GM12878 (cell line): ENCODE measurements at regions not wholly inside any gene's neighbourhood (a gene's known extent, or its start where the extent isn't known, plus 50 kb on each side); places are given as distances from the start of the nearest gene placed in this dataset.

Experiments
- ATAC-seq: fragments of 200-7000 bp; cut with Tn5 transposase; 3 replicates; pipeline ENCODE4 v1.9.1; 2020; ENCODE audit warnings: mild to moderate bottlenecking, moderate library complexity
- BruUV-seq: library from RNA; stranded (reverse); fragments of 400-500 nt; replicated peaks from 2 replicates; lab custom pipeline; 2021; lab: Mats Ljungman, UMichigan
- CTCF ChIA-PET: fragments of 300-600 bp; sonication (Branson Sonifier 250); formaldehyde crosslinking; extraction: SDS; loops from one replicate; lab custom pipeline; 2021; ENCODE audit warnings: inconsistent platforms; lab: Yijun Ruan, JAX
- POLR2A ChIA-PET: fragments of 350-600 bp; formaldehyde crosslinking; extraction: SDS; loops from one replicate; lab custom pipeline; 2021; ENCODE audit warnings: inconsistent platforms; lab: Charles Lee
- RAD21 ChIA-PET: fragments of 300-600 bp; sonication (Branson Sonifier 250); formaldehyde crosslinking; loops from one replicate; lab custom pipeline; 2023; ENCODE audit warnings: antibody characterized with exemption; ENCODE audit not compliant: unreplicated experiment; lab: Charles Lee
- SMC1A ChIA-PET: fragments of 300-600 bp; sonication (Branson Sonifier 250); formaldehyde crosslinking; loops from one replicate; lab custom pipeline; 2023; ENCODE audit not compliant: unreplicated experiment, uncharacterized antibody; lab: Charles Lee
- DNase-seq: peaks from one replicate; pipeline ENCODE4 v3.0.0-alpha.2; 2011; ENCODE audit warnings: low read depth, low spot score
- FAIRE-seq: peaks from 3 replicates; lab custom pipeline; 2011; peaks lifted over from hg19 to GRCh38; lab: Jason Lieb, UNC
- H2AFZ ChIP-seq: 2 replicates; pipeline ENCODE4 v1.6.0; 2011; ENCODE audit warnings: low read depth, low read length, control low read depth; ENCODE audit not compliant: control insufficient read depth
- H3K27ac ChIP-seq: 2 replicates; pipeline ENCODE4 v1.5.1; 2011; ENCODE audit warnings: control low read depth; ENCODE audit not compliant: control insufficient read depth, insufficient read depth
- H3K27me3 ChIP-seq, 2 experiments: replicated peaks in 1 of 2; 2 replicates each; pipeline versions ENCODE4 v1.6.0 to v1.6.1; 2011; ENCODE audit warnings: low read length in 1 of 2; ENCODE audit not compliant: control insufficient read depth in 2 of 2, insufficient read depth in 2 of 2
- H3K36me3 ChIP-seq, 2 experiments: 2 replicates each; pipeline ENCODE4 v1.5.1; 2011; ENCODE audit warnings: low read length in 1 of 2; ENCODE audit not compliant: control insufficient read depth in 2 of 2, insufficient read depth in 2 of 2
- H3K4me1 ChIP-seq: 2 replicates; pipeline ENCODE4 v1.6.1; 2011; ENCODE audit warnings: mild to moderate bottlenecking, low read length, moderate library complexity, mixed read lengths; ENCODE audit not compliant: control insufficient read depth, insufficient read depth
- H3K4me2 ChIP-seq: 2 replicates; pipeline ENCODE4 v1.6.0; 2011; ENCODE audit warnings: control low read depth; ENCODE audit not compliant: control insufficient read depth, insufficient read depth
- H3K4me3 ChIP-seq: fragments of 200-600 bp; sonication (generic); 2 replicates; pipeline ENCODE4 v1.5.1; 2016
- H3K79me2 ChIP-seq: 2 replicates; pipeline ENCODE4 v1.6.0; 2011; ENCODE audit warnings: low read length; ENCODE audit not compliant: control insufficient read depth, insufficient read depth
- H3K9ac ChIP-seq: 2 replicates; pipeline ENCODE4 v1.8.0; 2011; ENCODE audit warnings: low read length, control low read depth, mixed read lengths; ENCODE audit not compliant: control insufficient read depth, insufficient read depth
- H3K9me3 ChIP-seq: replicated peaks from 3 replicates; pipeline ENCODE4 v1.5.1; 2011; ENCODE audit warnings: mild to moderate bottlenecking, low read length; ENCODE audit not compliant: control insufficient read depth, insufficient read depth
- H4K20me1 ChIP-seq: 2 replicates; pipeline ENCODE4 v1.6.0; 2011; ENCODE audit not compliant: control insufficient read depth, insufficient read depth
- BACH1 ChIP-seq: fragments of 450-650 bp; IDR thresholded peaks from 2 replicates; pipeline ENCODE4 v1.6.1; 2017; ENCODE audit warnings: mild to moderate bottlenecking, borderline replicate concordance
- GABPA ChIP-seq: IDR thresholded peaks from 2 replicates; pipeline ENCODE4 v1.6.1; 2014; ENCODE audit warnings: antibody characterized with exemption, low read depth, mild to moderate bottlenecking, inconsistent platforms
- JUND ChIP-seq: IDR thresholded peaks from 2 replicates; pipeline ENCODE4 v1.6.1; 2012; ENCODE audit warnings: low read depth, mild to moderate bottlenecking, low read length, improper control_type of control experiment, moderate library complexity
- KDM1A ChIP-seq: fragments of 200-600 bp; sonication (generic); IDR thresholded peaks from 2 replicates; pipeline ENCODE4 v1.6.1; 2016; ENCODE audit warnings: borderline replicate concordance
- MTA2 ChIP-seq: fragments of 450-650 bp; IDR thresholded peaks from 2 replicates; pipeline ENCODE4 v1.6.1; 2016; ENCODE audit warnings: low read depth, mild to moderate bottlenecking, moderate library complexity
- POLR2AphosphoS5 ChIP-seq: IDR thresholded peaks from 2 replicates; pipeline ENCODE4 v1.6.1; 2011; ENCODE audit warnings: mild to moderate bottlenecking, low read length, inconsistent platforms
- RAD21 ChIP-seq: IDR thresholded peaks from 2 replicates; pipeline ENCODE4 v1.6.1; 2011; ENCODE audit warnings: mild to moderate bottlenecking, low read depth, low read length, moderate library complexity; ENCODE audit not compliant: insufficient read depth
- SIN3A ChIP-seq: IDR thresholded peaks from 2 replicates; pipeline ENCODE4 v1.6.1; 2012; ENCODE audit warnings: low read depth, low read length, improper control_type of control experiment
- WGBS: methylation state at CpG from one replicate; pipeline ENCODE4 v1.1.6; 2016; ENCODE audit warnings: low lambda C conversion rate; ENCODE audit not compliant: insufficient replicate concordance, insufficient coverage; ENCODE audit errors: missing lambda C conversion rate; 5-methylcytosine and 5-hydroxymethylcytosine counted together
- in situ Hi-C: fragments of 300-500 bp; cut with MboI; formaldehyde crosslinking; loops from 9 replicates; pipeline ENCODE4 v1.14.3; 2018; ENCODE audit warnings: mixed read lengths
- intact Hi-C: fragments of 100-400 bp; cut with micrococcal nuclease; formaldehyde crosslinking; loops from one replicate; pipeline ENCODE4 v1.14.2; 2022; ENCODE audit not compliant: unreplicated experiment
- TF ChIP-seq, protein P1 (sequence below): IDR thresholded peaks from 2 replicates; pipeline ENCODE4 v1.6.1; 2012; ENCODE audit warnings: low read depth, low read length, improper control_type of control experiment
- TF ChIP-seq, protein P2 (sequence below): fragments of 450-650 bp; IDR thresholded peaks from 2 replicates; pipeline ENCODE4 v1.6.1; 2016; ENCODE audit warnings: mild to moderate bottlenecking
- TF ChIP-seq, protein P3 (sequence below): fragments of 450-650 bp; formaldehyde crosslinking; IDR thresholded peaks from 2 replicates; pipeline ENCODE4 v1.4.0; 2020; ENCODE audit warnings: mild to moderate bottlenecking, moderate library complexity

DNA sequence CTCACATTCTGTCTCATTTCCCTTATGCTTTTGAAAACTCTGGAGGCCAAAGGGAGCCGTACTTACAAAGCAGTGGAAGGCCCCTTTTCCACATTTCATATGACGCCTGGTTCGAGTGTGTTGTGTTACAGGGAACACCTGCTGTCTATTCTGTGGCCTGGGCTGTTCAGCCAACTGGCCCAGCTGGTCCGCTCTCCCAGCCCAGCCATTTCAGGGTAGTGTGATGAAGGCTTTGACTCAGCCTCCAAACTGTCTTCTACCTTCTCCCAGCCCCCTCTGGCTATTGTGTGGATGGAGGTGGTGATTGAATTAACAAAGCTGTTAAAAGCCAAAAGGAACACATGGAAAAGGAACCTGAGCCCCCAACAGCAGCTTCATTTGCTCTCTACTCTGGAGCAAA is 233.8 kb downstream of the ICOS start (continued):
- TF ChIP-seq, protein P1, sequence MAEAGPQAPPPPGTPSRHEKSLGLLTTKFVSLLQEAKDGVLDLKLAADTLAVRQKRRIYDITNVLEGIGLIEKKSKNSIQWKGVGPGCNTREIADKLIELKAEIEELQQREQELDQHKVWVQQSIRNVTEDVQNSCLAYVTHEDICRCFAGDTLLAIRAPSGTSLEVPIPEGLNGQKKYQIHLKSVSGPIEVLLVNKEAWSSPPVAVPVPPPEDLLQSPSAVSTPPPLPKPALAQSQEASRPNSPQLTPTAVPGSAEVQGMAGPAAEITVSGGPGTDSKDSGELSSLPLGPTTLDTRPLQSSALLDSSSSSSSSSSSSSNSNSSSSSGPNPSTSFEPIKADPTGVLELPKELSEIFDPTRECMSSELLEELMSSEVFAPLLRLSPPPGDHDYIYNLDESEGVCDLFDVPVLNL, result no peak
- TF ChIP-seq KDM1A, result no peak

DNA sequence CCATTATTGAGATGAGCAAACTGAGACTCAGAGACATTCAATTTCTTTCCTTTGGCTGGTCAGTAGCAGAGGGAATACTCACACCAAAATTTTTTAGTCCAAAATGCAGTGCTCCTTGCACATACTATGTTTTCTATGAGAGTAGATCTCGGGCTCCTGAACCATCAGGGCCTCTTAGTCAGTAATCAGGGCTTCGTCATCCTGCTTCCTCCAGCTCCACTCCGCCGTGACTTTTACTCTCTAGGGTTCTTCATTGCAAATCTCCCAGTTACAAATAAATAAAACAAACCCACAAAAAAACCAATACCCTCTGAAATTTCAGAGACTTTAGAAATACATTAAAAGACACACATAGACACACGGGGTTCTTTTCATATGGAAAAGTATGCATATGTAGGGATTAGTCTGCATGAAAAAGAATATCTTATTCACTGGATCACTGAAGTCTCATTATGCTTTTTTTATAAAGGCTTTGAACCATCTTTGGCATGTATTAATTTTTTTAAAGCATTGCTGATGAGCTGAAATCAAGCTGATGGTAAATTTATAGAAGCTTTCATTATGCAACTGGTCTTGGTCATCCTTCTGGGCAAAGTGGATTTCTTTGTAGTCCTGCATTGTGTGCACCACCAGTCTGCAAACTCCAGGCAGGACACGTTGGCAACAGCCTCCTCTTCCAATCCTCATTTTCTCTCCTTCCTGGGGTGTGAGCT is 235.0 kb downstream of the ICOS start:
- H3K9me3 ChIP-seq, result no peaks in the 10 kb centered on the region
- ATAC-seq, result no peak
- DNase-seq, result no peak
- H3K27me3 ChIP-seq, result peaks cover 0 to 3% of the 10 kb centered on the region in 2 experiments
- FAIRE-seq, result no peak
- H3K4me1 ChIP-seq, result no peaks in the 10 kb centered on the region
- intact Hi-C loops, result loop anchor here (10.0 kb wide), 2 partner anchors 247 to 687 kb away; no protein-coding TSS in a partner anchor
- H3K4me2 ChIP-seq, result no peak overlapping the region
- no peak overlapping the region for H2AFZ ChIP-seq
- no peak overlapping the region for H3K27ac ChIP-seq
- no peak overlapping the region for H3K9ac ChIP-seq
- ChIA-PET POLR2A (no interaction called here), RAD21 (no interaction called here)
- no peaks in the 10 kb centered on the region for H3K36me3 ChIP-seq
- BruUV-seq, result no TSS peak
- WGBS, result 8% methylated on average over 6 of the region's 6 CpGs
- H4K20me1 ChIP-seq, result no peaks in the 10 kb centered on the region
- TF ChIP-seq JUND (no peak), SIN3A (no peak), BACH1 (no peak), POLR2AphosphoS5 (no peak), RAD21 (no peak), MTA2 (no peak), GABPA (no peak)
- TF ChIP-seq, protein P2, sequence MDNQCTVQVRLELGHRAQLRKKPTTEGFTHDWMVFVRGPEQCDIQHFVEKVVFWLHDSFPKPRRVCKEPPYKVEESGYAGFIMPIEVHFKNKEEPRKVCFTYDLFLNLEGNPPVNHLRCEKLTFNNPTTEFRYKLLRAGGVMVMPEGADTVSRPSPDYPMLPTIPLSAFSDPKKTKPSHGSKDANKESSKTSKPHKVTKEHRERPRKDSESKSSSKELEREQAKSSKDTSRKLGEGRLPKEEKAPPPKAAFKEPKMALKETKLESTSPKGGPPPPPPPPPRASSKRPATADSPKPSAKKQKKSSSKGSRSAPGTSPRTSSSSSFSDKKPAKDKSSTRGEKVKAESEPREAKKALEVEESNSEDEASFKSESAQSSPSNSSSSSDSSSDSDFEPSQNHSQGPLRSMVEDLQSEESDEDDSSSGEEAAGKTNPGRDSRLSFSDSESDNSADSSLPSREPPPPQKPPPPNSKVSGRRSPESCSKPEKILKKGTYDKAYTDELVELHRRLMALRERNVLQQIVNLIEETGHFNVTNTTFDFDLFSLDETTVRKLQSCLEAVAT, result no peak
- TF ChIP-seq, protein P3, sequence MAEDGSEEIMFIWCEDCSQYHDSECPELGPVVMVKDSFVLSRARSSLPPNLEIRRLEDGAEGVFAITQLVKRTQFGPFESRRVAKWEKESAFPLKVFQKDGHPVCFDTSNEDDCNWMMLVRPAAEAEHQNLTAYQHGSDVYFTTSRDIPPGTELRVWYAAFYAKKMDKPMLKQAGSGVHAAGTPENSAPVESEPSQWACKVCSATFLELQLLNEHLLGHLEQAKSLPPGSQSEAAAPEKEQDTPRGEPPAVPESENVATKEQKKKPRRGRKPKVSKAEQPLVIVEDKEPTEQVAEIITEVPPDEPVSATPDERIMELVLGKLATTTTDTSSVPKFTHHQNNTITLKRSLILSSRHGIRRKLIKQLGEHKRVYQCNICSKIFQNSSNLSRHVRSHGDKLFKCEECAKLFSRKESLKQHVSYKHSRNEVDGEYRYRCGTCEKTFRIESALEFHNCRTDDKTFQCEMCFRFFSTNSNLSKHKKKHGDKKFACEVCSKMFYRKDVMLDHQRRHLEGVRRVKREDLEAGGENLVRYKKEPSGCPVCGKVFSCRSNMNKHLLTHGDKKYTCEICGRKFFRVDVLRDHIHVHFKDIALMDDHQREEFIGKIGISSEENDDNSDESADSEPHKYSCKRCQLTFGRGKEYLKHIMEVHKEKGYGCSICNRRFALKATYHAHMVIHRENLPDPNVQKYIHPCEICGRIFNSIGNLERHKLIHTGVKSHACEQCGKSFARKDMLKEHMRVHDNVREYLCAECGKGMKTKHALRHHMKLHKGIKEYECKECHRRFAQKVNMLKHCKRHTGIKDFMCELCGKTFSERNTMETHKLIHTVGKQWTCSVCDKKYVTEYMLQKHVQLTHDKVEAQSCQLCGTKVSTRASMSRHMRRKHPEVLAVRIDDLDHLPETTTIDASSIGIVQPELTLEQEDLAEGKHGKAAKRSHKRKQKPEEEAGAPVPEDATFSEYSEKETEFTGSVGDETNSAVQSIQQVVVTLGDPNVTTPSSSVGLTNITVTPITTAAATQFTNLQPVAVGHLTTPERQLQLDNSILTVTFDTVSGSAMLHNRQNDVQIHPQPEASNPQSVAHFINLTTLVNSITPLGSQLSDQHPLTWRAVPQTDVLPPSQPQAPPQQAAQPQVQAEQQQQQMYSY (CRISPR knock-in tag), result no peak
- TF ChIP-seq, all 136 proteins: peak for 0
- ChIA-PET CTCF (interaction anchor here (1.4 kb wide), 1 partner anchor 31 kb away, joined by 3 read pairs; no protein-coding TSS in a partner anchor), SMC1A (no interaction called here)
- in situ Hi-C loops, result no loop called here
- Histone ChIP-seq H3K79me2 (no peaks in the 10 kb centered on the region), H3K4me3 (no peak overlapping the region)
